HG03175 (cell line): ENCODE measurements at regions not wholly inside any gene's neighbourhood (a gene's known extent, or its start where the extent isn't known, plus 50 kb on each side); places are given as distances from the start of the nearest gene placed in this dataset.

Experiments used
- ATAC-seq: cut with Tn5 transposase; IDR thresholded peaks from one replicate; pipeline ENCODE4 v1.9.1; 2021; ENCODE audit warnings: mild to moderate bottlenecking, moderate library complexity; ENCODE audit not compliant: unreplicated experiment

DNA sequence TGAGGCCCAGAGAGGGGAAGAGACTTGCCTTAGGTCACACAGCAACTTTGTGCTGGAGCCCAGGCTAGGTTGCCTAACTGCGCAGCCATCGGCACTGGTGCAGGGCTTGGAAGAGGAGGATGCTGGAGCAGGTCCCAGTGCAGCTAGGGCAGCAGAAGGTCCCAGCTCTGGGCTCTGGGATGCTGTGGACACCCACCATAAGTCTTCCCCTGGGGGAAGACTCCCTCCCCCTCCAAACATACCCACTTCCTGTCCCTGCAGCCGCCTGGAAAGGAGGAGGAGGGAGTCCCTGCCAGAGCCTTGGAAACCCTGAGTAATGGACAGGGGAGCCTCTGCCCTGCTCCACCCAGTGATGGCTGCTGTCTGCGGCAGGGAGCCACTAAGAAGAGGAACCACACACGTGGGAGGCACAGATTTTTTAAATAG, 93.6 kb downstream of the NCR2 start:
- no peak for ATAC-seq

GRCh38 chr6:41429506-41430504, 94.4 kb downstream of the NCR2 start:
- ATAC-seq = no peak

GRCh38 chr6:41430875-41431274, 95.5 kb downstream of the NCR2 start:
- no peak for ATAC-seq

DNA sequence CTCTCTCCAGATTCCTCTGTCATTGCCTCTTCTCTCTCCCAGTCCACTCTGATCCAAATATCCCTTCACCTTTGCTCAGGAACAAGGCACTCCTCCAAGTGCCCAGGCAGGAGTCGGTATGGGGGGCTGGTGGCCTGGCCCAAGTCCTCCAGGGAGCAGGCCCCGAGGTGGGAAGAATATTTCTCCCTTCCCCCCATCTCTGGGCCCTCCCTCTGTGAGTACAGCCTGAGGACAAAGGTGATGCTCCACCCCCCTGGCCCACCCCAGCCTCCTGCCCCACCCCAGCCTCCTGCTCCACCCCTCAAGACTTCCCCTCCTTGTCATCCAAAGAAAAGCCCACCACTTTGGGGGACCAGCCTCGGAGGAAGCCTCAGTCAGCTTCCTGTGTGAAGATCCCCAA, 96.9 kb downstream of the NCR2 start:
- no peak for ATAC-seq

DNA sequence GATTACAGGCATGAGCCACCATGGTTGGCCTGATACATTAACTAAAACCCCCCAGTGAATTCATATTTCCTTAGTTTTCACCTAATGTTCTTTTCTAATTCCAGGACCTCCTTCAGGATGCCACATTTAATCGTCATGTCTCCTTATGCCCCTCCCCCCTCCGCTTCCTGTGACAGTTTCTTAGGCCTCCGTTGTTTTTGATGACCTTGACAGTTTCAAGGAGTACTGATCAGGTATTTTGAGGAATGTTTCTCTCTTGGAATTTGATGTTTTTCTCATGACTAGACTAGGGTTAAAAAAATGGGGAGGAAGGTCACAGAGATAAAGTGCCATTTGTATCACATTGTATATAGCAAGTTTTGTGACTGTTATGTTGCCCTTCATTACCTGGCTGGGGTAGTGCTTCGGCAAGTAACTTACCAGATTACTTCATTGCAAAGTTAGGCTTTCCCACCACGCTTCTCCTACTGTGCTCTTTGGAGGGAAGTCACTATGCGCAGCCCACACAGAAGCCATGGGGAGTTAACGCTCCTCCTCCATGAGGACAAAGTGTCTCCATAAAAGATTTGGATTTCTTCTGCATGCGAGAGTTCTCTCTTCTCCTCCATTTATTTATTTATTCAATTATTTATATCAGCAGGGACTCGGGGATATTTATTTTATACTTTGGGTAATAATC, 99.5 kb downstream of the NCR2 start:
- no peak for ATAC-seq

DNA sequence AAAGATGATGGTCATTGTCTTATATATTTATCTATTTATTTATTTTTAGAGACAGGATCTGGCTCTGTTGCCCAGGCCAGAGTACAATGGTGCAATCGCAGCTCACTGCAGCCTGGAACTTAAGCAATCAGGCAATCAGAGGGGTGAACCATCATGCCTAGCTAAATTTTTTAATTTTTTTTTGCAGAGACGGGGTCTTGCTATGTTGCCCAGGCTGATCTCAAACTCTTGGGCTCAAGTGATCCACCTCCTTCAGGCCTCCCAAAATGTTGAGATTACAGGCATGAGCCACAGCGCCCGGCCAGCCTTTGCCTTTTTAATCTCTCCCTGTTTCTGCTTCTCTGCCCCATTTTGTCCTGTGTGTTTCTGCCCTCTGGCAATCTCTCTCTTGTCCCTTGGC, 102.2 kb downstream of the NCR2 start:
- ATAC-seq = no peak

GRCh38 chr6:41438746-41439145, 103.3 kb downstream of the NCR2 start:
- no peak for ATAC-seq

- ATAC-seq = peak; percentile 69
These were observed 104.4 kb downstream of the NCR2 start for GRCh38 chr6:41439524-41440418.

- no peak for ATAC-seq
These were observed 105.2 kb upstream of the FOXP4 start for GRCh38 chr6:41440958-41441357.

GRCh38 chr6:41441598-41442351, 104.4 kb upstream of the FOXP4 start:
- no peak for ATAC-seq

- no peak for ATAC-seq
These were observed 103.9 kb upstream of the FOXP4 start for GRCh38 chr6:41442352-41442672.

DNA sequence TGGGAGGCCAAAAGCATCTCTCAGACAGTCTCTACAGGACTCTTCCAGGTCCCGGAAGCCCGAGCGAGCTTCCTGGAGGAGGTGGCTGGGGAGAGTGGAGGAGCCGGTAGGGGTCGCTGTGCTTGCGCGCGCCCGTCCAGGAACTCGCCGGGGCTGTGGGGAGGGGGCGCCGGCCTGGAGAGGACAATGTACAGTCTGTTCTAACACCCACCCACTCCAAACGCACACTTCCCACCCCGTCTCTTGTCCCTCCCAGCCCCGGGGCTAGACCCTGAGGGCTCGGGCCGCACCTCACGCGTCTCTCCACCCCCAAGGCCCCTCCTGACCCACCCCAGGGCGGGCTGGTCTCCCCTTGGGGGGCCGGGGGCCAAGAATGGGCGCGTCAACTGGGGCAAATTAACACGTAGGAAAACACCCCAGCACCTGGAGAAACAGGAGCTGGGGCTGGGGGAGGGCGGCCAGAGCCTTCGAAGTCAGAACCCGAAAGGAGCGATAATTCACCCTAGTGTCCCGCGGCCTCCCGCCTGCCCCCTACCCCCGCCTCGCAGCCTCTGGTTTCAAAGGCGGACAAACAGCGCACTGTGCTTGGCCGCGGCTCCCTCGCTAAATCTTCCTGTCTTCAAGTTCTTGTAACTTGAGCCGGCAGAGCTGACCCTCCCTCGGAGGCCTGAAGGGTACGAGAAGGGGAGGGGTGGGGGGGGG, 103.2 kb upstream of the FOXP4 start:
- ATAC-seq = no peak

DNA sequence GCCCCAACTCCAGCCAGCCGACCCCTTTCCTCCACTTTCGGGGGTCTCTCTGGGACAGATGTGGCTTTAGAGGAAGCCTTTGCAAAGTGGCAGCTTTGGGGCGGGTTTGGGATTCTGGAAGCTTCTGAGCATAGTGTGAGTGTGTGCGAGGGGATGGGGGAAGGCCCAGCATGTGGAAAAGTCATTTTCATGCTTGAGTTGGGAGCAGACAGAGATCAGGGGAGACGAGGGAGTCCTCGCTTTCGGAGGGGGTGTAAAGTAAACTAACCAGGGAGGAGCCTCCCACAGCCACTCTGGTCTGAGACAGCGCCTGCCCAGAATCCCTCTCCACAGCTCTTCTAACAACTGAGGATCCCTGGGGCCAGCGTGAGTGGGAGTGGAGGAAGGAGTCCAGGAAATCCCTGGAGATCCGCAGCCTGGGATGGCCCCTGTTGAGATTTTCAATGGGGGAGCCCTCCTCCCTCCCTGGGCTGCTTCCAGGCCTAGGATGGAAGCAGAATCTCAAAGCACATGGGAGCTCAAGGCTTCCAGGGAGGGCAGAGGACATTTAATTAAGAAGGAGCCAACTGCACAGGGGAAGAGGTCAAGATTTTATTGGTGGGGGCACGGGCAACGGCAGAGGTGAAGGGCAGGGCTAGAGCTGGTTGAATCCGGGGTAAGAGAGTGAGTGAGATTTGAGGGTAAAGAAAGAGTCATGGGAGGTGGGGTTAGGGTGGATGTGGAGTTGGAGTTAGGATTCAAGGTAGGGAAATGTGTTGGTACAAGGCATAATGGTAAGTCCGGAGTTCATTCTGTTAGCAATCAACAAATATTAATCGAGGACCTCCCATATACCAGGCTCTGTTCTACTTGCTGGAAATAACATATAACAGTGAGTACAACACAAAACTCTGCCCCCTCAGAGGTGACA, 102.3 kb upstream of the FOXP4 start:
- ATAC-seq = no peak

GRCh38 chr6:41445261-41445660, 100.9 kb upstream of the FOXP4 start:
- no peak for ATAC-seq

DNA sequence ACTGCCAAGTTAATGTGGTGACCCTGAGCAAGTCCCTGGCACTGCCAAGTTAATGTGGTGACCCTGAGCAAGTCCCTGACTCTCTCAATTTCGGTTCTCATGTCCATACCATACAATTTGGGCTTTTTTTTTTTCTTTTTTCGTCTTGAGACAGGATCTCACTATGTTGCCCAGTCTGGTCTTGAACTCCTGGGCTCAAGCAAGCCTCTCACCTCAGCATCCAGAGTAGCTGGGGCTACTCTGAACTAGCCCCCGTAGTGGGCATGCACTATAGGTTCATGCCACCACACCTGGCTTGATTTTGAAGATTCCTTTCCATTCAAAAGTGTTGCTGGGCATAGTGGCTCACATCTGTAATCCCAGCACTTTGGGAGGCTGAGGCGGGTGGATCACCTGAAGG, 100.0 kb upstream of the FOXP4 start:
- ATAC-seq = no peak

GRCh38 chr6:41446907-41447545, 99.2 kb upstream of the FOXP4 start:
- ATAC-seq = no peak

DNA sequence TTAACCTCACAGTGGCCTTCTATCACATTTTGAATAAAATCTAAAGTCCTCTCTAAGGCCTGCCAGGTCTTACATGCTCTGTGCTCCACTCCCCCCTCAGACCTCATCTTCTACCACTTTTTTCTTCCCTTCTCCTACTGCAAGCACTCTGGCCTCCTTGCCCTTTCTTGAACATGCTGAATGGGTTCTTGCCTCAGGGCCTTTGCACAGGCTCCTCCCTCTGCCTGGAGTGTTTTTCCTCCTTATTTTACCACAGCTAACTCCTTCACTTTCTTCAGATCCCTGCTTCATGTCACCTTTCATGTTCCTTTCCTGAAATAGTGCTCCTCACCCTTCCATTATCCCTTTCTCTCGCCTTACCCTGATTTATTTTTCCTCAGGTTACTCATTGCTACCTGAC, 97.9 kb upstream of the FOXP4 start:
- no peak for ATAC-seq
